ENCODE measurements at regions not wholly inside any gene's neighbourhood (a gene's known extent, or its start where the extent isn't known, plus 50 kb on each side); places are given as distances from the start of the nearest gene placed in this dataset.

DNA sequence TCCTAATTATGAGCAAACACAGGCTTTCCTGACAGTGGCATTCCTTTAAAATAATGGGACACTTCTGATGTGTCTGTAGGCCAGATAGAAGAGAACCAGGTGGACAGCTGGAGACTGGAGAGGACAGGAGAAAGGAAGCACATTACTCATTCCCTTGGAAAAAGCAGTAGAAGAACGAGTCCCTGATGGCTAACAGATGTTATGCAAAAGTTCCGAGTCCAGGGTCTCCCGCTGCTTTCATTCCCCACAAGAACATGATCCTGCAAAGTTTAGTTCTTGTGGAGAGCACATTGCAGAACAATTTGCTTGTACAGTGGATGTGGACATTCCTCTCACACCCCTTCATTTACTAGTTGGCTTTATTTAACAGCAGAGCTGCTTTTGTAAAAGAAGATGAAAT is 137.6 kb downstream of the GPAM start:
- H3K27me3 Mint-ChIP-seq (ENCODE audit: low read depth), result no peaks in the 10 kb centered on the region
- no peak overlapping the region for H3K4me3 Mint-ChIP-seq (ENCODE audit: low read depth)
- H3K4me1 Mint-ChIP-seq (ENCODE audit: low read depth), result no peaks in the 10 kb centered on the region
- H3K9me3 Mint-ChIP-seq, result no peaks in the 10 kb centered on the region
- intact Hi-C loops (cut with micrococcal nuclease), result no loop called here
- no peak overlapping the region for H3K27ac Mint-ChIP-seq
- DNase-seq (ENCODE audit: low spot score), result no peak
- H3K36me3 Mint-ChIP-seq (ENCODE audit: low read depth), result no peaks in the 10 kb centered on the region

DNA sequence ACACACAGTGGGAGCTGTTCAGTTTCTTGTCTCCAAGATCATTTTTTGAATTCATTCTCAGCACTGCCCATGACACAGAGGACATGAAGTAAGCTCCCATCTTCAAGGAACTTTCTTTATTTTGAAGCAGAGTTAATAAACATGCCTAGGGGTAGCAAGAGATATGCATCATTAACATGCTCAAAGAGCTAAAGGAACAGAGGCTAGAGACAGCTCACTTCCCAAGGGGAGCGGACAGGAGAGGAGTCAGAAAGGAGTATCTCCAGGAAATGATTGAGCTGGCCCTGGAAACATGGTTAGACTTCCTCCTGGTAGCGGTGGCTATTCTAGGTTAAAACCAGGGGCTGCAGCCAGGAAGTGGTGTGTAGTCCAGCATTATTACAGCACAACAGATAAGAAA is 135.9 kb downstream of the GPAM start:
- intact Hi-C loops (cut with micrococcal nuclease), result no loop called here
- no peaks in the 10 kb centered on the region for H3K4me1 Mint-ChIP-seq (ENCODE audit: low read depth)
- no peak overlapping the region for H3K4me3 Mint-ChIP-seq (ENCODE audit: low read depth)
- H3K36me3 Mint-ChIP-seq (ENCODE audit: low read depth), result no peaks in the 10 kb centered on the region
- no peak for DNase-seq (ENCODE audit: low spot score)
- H3K9me3 Mint-ChIP-seq, result no peaks in the 10 kb centered on the region
- no peaks in the 10 kb centered on the region for H3K27me3 Mint-ChIP-seq (ENCODE audit: low read depth)
- H3K27ac Mint-ChIP-seq, result no peak overlapping the region

DNA sequence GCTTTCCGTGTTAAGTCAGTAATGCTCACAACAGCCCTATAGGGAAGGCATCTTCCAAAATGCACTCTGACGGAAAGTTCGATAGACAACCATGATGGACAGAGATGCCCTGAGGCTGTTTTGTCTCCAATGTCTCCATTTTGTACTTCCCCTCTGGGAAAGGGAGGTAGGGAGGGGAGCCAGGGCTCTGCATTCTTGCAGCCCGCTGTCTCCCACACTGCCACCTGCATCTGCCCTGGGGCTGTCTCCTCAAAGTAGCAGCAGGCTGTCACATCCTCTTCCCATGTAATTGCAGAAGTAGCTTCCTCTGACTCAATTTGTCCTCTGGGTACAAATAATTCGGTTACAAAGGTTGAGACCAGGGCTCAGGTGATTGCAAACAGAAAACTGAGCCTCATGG is 131.4 kb downstream of the GPAM start:
- no peaks in the 10 kb centered on the region for H3K4me1 Mint-ChIP-seq (ENCODE audit: low read depth)
- no peaks in the 10 kb centered on the region for H3K9me3 Mint-ChIP-seq
- H3K4me3 Mint-ChIP-seq (ENCODE audit: low read depth), result no peak overlapping the region
- H3K36me3 Mint-ChIP-seq (ENCODE audit: low read depth), result no peaks in the 10 kb centered on the region
- H3K27me3 Mint-ChIP-seq (ENCODE audit: low read depth), result no peaks in the 10 kb centered on the region
- intact Hi-C loops (cut with micrococcal nuclease), result no loop called here
- no peak overlapping the region for H3K27ac Mint-ChIP-seq
- DNase-seq (ENCODE audit: low spot score), result no peak

DNA sequence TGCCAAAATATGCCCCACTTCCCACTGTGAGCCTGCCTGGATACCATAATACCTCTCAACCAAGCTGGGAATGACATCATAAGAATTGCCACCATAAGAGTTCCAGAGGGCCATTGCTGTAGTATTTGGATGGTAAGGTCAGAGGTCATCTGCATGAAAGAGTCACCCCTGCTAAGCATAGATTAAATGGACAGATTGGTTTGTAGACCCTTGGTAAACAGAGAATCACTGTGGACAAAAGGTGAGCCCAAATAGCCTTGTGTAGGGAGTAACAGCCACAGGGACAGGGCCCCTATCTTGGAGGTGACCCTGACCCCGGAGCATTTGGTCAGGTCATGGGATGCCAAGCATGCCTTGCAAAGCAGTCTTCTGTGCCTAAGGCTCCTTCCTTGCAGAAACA is 129.7 kb downstream of the GPAM start:
- H3K9me3 Mint-ChIP-seq, result no peaks in the 10 kb centered on the region
- no peaks in the 10 kb centered on the region for H3K4me1 Mint-ChIP-seq (ENCODE audit: low read depth)
- no peaks in the 10 kb centered on the region for H3K36me3 Mint-ChIP-seq (ENCODE audit: low read depth)
- intact Hi-C loops (cut with micrococcal nuclease), result no loop called here
- no peak for DNase-seq (ENCODE audit: low spot score)
- no peak overlapping the region for H3K27ac Mint-ChIP-seq
- no peaks in the 10 kb centered on the region for H3K27me3 Mint-ChIP-seq (ENCODE audit: low read depth)
- H3K4me3 Mint-ChIP-seq (ENCODE audit: low read depth), result no peak overlapping the region

DNA sequence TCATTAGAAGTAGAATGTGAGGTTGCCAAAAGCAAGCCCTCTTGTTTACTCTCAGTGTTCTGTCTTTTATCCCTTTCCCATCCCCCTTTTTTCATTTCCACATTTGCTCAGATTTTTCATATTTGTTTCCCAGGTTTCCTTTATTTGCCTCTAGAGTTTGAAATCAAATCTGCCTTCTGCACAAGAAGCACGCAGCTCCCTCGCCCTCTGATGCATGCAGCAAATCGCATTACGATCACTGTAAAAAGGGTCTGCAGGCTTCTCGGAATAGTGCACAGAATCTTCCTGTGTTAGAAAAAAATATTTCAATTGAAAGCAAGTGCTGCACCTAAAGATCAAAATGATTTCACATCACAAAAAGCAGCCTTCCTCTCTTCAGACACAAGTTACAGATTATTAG is 129.0 kb downstream of the GPAM start:
- Mint-ChIP-seq H3K4me3 (ENCODE audit: low read depth) (no peak overlapping the region), H3K36me3 (ENCODE audit: low read depth) (no peaks in the 10 kb centered on the region), H3K4me1 (ENCODE audit: low read depth) (no peaks in the 10 kb centered on the region), H3K27ac (no peak overlapping the region), H3K9me3 (no peaks in the 10 kb centered on the region), H3K27me3 (ENCODE audit: low read depth) (no peaks in the 10 kb centered on the region)
- DNase-seq (ENCODE audit: low spot score), result no peak
- intact Hi-C loops (cut with micrococcal nuclease), result no loop called here

DNA sequence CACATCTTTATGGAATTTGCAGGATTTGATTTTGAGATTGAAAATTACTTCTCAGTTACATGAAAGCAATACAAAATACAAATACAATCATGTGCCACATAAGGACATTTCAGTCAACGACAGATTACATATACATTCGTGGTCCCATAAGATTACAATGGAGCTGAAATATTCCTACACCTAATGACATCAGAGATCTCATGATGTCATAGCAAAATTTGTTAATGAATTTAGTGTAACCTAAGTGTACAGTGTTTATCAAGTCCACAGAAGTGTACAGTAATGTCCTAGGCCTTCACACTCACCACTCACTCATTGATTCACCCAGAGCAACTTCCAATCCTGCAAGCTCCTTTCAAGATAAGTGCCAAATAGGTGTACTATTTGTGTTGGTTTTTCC is 126.5 kb downstream of the GPAM start:
- Mint-ChIP-seq H3K4me3 (ENCODE audit: low read depth) (no peak overlapping the region), H3K36me3 (ENCODE audit: low read depth) (no peaks in the 10 kb centered on the region), H3K27me3 (ENCODE audit: low read depth) (no peaks in the 10 kb centered on the region), H3K9me3 (no peaks in the 10 kb centered on the region), H3K4me1 (ENCODE audit: low read depth) (no peaks in the 10 kb centered on the region), H3K27ac (no peak overlapping the region)
- no peak for DNase-seq (ENCODE audit: low spot score)
- intact Hi-C loops (cut with micrococcal nuclease), result no loop called here

DNA sequence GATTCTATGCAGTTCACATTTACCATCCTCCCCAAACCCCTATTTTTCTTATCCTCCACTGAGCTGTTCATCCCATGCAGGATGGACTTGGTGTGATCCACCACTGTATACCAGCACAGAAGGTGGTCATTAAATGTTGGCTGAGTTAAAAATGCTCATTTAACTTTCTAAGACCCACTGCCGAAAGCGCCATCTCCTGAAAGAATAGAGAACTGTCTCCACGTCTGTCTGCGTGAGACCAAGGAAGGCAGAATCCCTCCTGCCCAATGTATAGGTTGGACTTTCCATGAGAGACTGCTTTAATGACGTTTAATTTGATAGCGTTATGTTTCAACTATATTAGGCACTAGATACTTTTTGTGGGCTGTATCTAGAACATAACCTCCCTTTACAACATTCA is 124.3 kb downstream of the GPAM start:
- Mint-ChIP-seq H3K9me3 (no peaks in the 10 kb centered on the region), H3K27ac (no peak overlapping the region), H3K4me1 (ENCODE audit: low read depth) (no peaks in the 10 kb centered on the region), H3K27me3 (ENCODE audit: low read depth) (no peaks in the 10 kb centered on the region), H3K36me3 (ENCODE audit: low read depth) (no peaks in the 10 kb centered on the region), H3K4me3 (ENCODE audit: low read depth) (no peak overlapping the region)
- intact Hi-C loops (cut with micrococcal nuclease), result no loop called here
- DNase-seq (ENCODE audit: low spot score), result no peak

DNA sequence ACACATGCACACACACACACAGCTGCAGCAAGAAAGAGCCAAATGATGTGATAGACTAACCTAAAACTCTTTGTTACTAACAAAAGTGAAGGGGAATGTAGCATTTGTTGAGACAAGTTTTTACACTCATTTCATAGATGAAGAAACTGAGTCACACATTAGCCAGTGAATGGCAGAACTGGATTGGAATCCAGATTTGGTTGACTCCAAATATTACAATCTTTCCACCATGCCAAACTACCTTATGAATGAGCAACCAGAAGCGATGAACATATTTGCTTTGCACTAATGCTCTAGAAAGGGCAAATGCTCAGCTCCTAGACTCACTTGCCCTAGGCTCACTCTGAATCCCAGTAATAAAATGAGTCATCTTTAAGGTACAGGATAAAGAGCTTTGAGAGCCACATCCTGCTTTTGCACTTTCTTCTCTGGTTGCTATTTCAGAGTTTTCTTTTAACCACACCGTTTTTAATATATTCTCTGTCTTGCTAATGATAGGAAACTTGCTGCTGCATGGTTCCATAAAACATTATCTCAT is 111.9 kb downstream of the GPAM start:
- Mint-ChIP-seq H3K27me3 (ENCODE audit: low read depth) (no peaks in the 10 kb centered on the region), H3K4me1 (ENCODE audit: low read depth) (no peaks in the 10 kb centered on the region), H3K36me3 (ENCODE audit: low read depth) (no peaks in the 10 kb centered on the region), H3K27ac (no peak overlapping the region), H3K4me3 (ENCODE audit: low read depth) (no peak overlapping the region), H3K9me3 (no peaks in the 10 kb centered on the region)
- DNase-seq (ENCODE audit: low spot score), result no peak
- intact Hi-C loops (cut with micrococcal nuclease), result no loop called here

DNA sequence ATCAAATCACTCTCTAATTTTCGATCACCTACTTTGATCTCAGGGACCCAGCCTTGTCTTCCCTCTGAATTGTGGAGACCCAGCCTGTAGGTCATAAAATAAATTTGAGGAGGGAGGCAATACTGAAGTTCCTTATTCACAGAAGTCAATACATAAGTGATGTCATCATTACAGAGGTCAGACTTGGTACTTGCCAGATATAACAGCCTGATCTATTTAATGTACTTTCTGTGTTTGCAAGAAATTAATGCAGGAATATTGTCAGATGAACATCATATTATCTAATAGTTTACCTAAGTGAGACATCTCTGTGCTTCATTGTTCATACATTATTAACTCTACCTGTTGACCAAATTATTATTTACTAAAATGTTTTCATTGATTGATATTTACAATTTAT is 105.6 kb downstream of the GPAM start:
- H3K4me3 Mint-ChIP-seq (ENCODE audit: low read depth), result no peak overlapping the region
- no peaks in the 10 kb centered on the region for H3K9me3 Mint-ChIP-seq
- no peaks in the 10 kb centered on the region for H3K4me1 Mint-ChIP-seq (ENCODE audit: low read depth)
- H3K27ac Mint-ChIP-seq, result no peak overlapping the region
- intact Hi-C loops (cut with micrococcal nuclease), result no loop called here
- no peaks in the 10 kb centered on the region for H3K36me3 Mint-ChIP-seq (ENCODE audit: low read depth)
- no peak for DNase-seq (ENCODE audit: low spot score)
- no peaks in the 10 kb centered on the region for H3K27me3 Mint-ChIP-seq (ENCODE audit: low read depth)

DNA sequence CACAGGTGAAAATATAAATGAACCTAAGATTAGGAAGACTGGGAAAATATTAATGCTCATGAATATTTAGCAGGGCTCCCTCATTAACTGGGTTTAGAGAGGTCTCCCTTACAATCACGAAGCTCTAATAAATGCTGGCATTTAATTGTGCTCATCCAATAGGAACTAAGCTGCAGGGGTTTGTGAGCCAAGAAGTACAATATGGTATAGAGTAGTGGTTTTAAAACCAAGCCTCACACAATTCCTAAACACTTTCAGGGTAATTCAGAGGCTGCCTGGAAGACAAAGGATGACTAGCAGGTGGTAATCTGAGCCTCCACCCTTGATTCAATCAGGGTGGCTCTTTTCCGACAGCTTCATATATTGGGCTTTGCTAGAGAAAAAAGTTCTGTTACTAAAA is 103.3 kb downstream of the GPAM start:
- Mint-ChIP-seq H3K9me3 (no peaks in the 10 kb centered on the region), H3K4me1 (ENCODE audit: low read depth) (no peaks in the 10 kb centered on the region), H3K36me3 (ENCODE audit: low read depth) (no peaks in the 10 kb centered on the region), H3K27ac (no peak overlapping the region), H3K4me3 (ENCODE audit: low read depth) (no peak overlapping the region), H3K27me3 (ENCODE audit: low read depth) (no peaks in the 10 kb centered on the region)
- intact Hi-C loops (cut with micrococcal nuclease), result no loop called here
- no peak for DNase-seq (ENCODE audit: low spot score)

DNA sequence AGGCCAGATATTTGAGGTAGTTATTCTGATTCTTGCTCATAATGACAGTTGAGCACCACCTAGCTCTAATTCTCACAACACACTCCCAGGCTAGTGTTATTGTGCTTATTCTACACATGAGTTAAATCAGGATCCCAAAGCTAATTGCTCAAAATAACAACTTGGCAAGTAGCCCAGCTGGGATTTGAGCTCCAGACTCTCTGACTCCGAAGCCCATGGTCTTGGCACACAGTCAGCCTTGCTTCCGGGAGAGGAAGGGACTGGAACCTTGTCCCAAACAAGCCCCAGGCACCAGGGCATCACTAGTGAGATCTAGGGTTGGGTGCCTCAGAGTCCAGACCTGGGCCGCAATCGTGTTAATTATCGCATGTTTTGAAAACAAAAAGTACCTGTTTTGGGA is 101.4 kb downstream of the GPAM start:
- H3K27ac Mint-ChIP-seq, result no peak overlapping the region
- H3K36me3 Mint-ChIP-seq (ENCODE audit: low read depth), result no peaks in the 10 kb centered on the region
- no peak for DNase-seq (ENCODE audit: low spot score)
- no peaks in the 10 kb centered on the region for H3K9me3 Mint-ChIP-seq
- intact Hi-C loops (cut with micrococcal nuclease), result no loop called here
- no peak overlapping the region for H3K4me3 Mint-ChIP-seq (ENCODE audit: low read depth)
- no peaks in the 10 kb centered on the region for H3K4me1 Mint-ChIP-seq (ENCODE audit: low read depth)
- no peaks in the 10 kb centered on the region for H3K27me3 Mint-ChIP-seq (ENCODE audit: low read depth)

DNA sequence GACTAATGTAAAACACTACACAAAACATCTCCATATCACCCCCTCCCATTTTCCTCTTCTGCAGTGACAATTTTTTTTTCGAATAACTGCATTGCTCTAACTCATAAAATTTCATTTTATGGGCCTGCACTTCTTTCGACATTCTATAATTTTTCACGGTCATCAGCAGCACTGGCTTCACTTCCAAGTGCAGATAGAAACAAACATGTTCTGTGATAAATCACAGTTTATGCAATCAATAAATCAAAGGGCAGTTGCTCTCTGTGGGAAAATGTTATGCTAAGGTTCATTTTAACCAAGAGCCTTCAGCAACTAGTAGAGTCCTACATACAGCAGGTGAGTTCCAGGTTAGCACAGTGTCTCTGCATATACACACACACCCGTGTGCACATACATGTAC is 100.1 kb downstream of the GPAM start:
- intact Hi-C loops (cut with micrococcal nuclease), result no loop called here
- Mint-ChIP-seq H3K4me3 (ENCODE audit: low read depth) (no peak overlapping the region), H3K27ac (no peak overlapping the region), H3K36me3 (ENCODE audit: low read depth) (no peaks in the 10 kb centered on the region), H3K9me3 (no peaks in the 10 kb centered on the region), H3K27me3 (ENCODE audit: low read depth) (no peaks in the 10 kb centered on the region), H3K4me1 (ENCODE audit: low read depth) (no peaks in the 10 kb centered on the region)
- no peak for DNase-seq (ENCODE audit: low spot score)

DNA sequence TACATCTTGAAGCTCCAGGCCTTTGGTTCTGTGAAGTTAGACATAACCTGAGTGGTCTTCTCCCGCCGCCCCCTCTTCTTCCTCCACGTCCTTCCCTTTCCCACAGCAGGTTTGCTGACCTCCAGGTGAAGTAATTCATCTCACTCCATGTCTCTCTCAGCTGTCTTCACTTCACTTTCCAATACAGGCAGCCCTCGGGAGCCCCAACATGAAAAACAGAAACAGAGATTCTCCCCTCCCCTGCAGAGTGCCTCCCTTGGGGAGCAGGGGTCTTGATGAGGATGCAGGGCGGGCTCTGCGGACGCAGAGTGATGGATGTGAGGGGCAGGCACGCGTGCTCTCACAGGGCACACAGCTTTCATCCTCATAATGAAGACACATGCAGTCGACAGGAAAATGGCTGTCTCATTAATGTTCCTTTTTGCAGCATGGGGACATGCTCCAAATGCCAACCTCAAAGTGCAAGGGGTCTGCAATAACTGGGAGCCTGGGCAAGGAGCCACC is 95.6 kb downstream of the GPAM start:
- H3K9me3 Mint-ChIP-seq, result no peaks in the 10 kb centered on the region
- DNase-seq (ENCODE audit: low spot score), result no peak
- no peaks in the 10 kb centered on the region for H3K27me3 Mint-ChIP-seq (ENCODE audit: low read depth)
- no peaks in the 10 kb centered on the region for H3K36me3 Mint-ChIP-seq (ENCODE audit: low read depth)
- no peak overlapping the region for H3K4me3 Mint-ChIP-seq (ENCODE audit: low read depth)
- intact Hi-C loops (cut with micrococcal nuclease), result no loop called here
- no peak overlapping the region for H3K27ac Mint-ChIP-seq
- no peaks in the 10 kb centered on the region for H3K4me1 Mint-ChIP-seq (ENCODE audit: low read depth)

DNA sequence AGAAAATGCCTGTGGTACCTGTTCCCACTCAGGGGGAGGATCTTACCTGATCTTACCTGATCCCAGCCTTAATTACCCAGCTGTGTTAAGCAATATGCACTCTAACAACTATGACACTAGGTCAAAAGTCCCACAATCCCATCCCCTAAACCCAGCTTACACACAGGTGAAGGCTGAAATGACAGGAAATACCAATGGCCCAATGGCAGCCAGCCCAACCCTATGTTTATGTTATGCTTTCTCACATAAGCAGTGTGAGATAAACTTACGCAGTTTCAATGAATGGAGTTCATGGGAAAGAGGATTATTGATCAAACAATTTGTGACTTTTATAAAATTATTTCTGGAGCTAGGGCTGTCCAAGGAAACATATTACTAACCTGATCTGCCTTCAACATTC is 91.9 kb downstream of the GPAM start:
- Mint-ChIP-seq H3K4me3 (ENCODE audit: low read depth) (no peak overlapping the region), H3K27ac (no peak overlapping the region), H3K36me3 (ENCODE audit: low read depth) (no peaks in the 10 kb centered on the region), H3K27me3 (ENCODE audit: low read depth) (no peaks in the 10 kb centered on the region), H3K4me1 (ENCODE audit: low read depth) (no peaks in the 10 kb centered on the region), H3K9me3 (no peaks in the 10 kb centered on the region)
- intact Hi-C loops (cut with micrococcal nuclease), result no loop called here
- no peak for DNase-seq (ENCODE audit: low spot score)

All from activated T-helper 2 cell treated with anti-CD3 and anti-CD28 coated beads, Interferon-gamma antibody, Interleukin-2, Interleukin-4, amounts not matched to agents 10 μg/mL and 5 μg/mL and 100 μg/mL, durations not matched to agents 14 hours and 24 hours and 36 hours (primary cell).